Nephron progenitor cell (in vitro differentiated cells): ENCODE measurements at regions not wholly inside any gene's neighbourhood (a gene's known extent, or its start where the extent isn't known, plus 50 kb on each side); places are given as distances from the start of the nearest gene placed in this dataset.

Source experiments
- DNase-seq: peaks from one replicate; pipeline ENCODE4 v3.0.0; 2021
- H3K27ac Mint-ChIP-seq: 2 replicates; pipeline ENCODE4 v1.8.0; 2021; ENCODE audit warnings: mild to moderate bottlenecking, moderate library complexity, mixed read lengths
- H3K27me3 Mint-ChIP-seq: 2 replicates; pipeline ENCODE4 v1.8.0; 2021; ENCODE audit warnings: mild to moderate bottlenecking, low read depth, mixed read lengths; ENCODE audit not compliant: poor library complexity
- H3K36me3 Mint-ChIP-seq: 2 replicates; pipeline ENCODE4 v1.8.0; 2021; ENCODE audit warnings: low read depth, mixed read lengths
- H3K4me1 Mint-ChIP-seq: 2 replicates; pipeline ENCODE4 v1.8.0; 2021; ENCODE audit warnings: mixed read lengths
- H3K4me3 Mint-ChIP-seq: 2 replicates; pipeline ENCODE4 v1.8.0; 2021; ENCODE audit warnings: mild to moderate bottlenecking, moderate library complexity, mixed read lengths
- H3K9me3 Mint-ChIP-seq: 2 replicates; pipeline ENCODE4 v1.8.0; 2021; ENCODE audit warnings: mild to moderate bottlenecking, moderate library complexity, mixed read lengths
- TF ChIP-seq, protein P1 (sequence below): fragments of 200-600 bp; sonication (generic); IDR thresholded peaks from 2 replicates; pipeline ENCODE4 v1.5.0; 2021; ENCODE audit warnings: antibody characterized with exemption

DNA sequence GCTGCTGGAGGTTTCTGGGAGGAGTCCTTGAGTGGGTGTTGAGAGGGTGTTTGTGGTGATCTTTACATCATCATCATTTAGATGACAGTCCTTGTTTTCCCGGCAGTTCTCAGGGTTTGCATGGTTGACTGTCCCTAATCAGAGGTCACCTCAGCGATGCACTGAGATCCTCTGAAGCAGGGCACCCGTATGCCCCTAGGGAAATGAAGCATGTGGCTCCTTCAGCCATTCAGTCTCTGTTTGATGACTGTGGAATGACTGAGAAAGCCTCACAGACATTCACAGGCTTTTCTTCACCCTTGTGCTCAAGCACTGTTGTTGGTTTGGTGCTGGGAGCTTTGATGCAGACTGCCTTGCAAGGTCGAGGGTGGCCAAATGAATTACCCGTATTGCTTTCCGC lies 474.7 kb downstream of the SPRY1 start:
- DNase-seq, result peak; percentile 53
- Mint-ChIP-seq H3K36me3 (peaks cover 10% of the 10 kb centered on the region), H3K4me3 (peak overlapping the region; percentile 55), H3K27ac (peak overlapping the region; percentile 99), H3K9me3 (peaks cover 8% of the 10 kb centered on the region), H3K4me1 (peaks cover 68% of the 10 kb centered on the region), H3K27me3 (no peaks in the 10 kb centered on the region)
- TF ChIP-seq, protein P1, sequence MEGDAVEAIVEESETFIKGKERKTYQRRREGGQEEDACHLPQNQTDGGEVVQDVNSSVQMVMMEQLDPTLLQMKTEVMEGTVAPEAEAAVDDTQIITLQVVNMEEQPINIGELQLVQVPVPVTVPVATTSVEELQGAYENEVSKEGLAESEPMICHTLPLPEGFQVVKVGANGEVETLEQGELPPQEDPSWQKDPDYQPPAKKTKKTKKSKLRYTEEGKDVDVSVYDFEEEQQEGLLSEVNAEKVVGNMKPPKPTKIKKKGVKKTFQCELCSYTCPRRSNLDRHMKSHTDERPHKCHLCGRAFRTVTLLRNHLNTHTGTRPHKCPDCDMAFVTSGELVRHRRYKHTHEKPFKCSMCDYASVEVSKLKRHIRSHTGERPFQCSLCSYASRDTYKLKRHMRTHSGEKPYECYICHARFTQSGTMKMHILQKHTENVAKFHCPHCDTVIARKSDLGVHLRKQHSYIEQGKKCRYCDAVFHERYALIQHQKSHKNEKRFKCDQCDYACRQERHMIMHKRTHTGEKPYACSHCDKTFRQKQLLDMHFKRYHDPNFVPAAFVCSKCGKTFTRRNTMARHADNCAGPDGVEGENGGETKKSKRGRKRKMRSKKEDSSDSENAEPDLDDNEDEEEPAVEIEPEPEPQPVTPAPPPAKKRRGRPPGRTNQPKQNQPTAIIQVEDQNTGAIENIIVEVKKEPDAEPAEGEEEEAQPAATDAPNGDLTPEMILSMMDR, result no peak

DNA sequence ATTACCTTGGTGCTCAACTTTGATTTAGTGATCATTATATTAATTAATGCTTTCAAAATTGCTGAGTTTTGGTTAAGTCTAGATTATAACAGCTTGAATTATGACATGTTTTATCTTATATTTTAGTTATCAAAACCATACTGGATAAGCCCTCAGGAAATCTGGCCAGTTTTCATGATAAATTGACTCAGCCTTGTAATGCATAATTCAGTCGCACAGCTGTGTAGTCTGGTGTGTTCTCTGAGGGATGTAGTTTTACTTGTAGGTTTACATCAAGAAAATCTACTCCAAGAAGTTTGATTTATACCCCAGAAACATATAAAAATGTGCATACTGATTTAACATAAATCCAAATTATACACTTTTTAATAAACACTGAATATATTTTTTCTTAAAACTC lies 477.5 kb downstream of the SPRY1 start:
- Mint-ChIP-seq H3K4me3 (no peak overlapping the region), H3K27ac (peak overlapping the region; percentile 91), H3K9me3 (peaks cover 17% of the 10 kb centered on the region), H3K36me3 (peaks cover 14% of the 10 kb centered on the region), H3K4me1 (peaks cover 77% of the 10 kb centered on the region), H3K27me3 (no peaks in the 10 kb centered on the region)
- no peak for DNase-seq
- TF ChIP-seq, protein P1, result no peak

DNA sequence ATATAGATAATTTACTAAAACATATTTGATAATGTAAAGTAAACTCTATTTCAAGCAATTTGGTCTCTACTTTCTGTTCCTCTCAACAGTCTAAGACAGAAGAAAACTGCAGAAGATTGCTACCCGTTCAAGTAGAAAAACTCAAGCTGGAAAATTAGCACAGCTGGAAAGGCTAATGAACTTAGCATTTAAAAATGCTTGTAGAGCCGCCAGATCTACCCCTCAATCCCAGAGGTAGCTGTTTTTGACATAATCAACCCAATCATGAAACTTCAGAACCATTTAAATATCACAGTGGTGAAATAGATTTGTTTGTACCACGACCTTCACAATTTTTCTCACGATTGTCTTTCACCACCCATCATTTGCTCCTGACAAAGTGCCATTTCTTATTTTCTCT lies 479.5 kb downstream of the SPRY1 start:
- Mint-ChIP-seq H3K4me3 (peak overlapping the region; percentile 37), H3K9me3 (peaks cover 35% of the 10 kb centered on the region), H3K36me3 (peaks cover 31% of the 10 kb centered on the region), H3K27me3 (no peaks in the 10 kb centered on the region), H3K4me1 (peaks cover 56% of the 10 kb centered on the region), H3K27ac (peak overlapping the region; percentile 95)
- DNase-seq, result no peak
- TF ChIP-seq, protein P1, result no peak

DNA sequence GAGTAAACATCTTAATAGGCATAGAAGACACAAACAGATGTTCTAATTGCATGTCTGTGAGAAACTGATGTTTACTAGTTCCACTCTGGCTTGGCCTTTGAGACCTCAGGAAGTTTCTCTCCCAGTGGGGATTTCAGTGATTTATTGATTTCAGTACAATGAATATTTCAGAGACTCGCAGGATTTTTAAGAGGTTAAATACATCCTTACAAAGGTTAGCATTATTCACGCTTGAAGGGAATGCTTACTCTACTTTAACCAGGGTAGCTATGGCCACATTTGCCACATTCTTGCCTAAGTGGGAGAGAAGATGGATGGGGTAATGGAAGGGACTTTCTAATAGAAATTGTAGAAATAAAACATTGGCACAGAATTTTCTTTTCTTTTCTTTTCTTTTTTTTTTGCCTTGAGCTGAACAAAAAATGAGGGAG lies 480.1 kb downstream of the SPRY1 start:
- peaks cover 31% of the 10 kb centered on the region for H3K36me3 Mint-ChIP-seq
- peak overlapping the region; percentile 20 for H3K4me3 Mint-ChIP-seq
- peak overlapping the region; percentile 95 for H3K27ac Mint-ChIP-seq
- H3K9me3 Mint-ChIP-seq, result peaks cover 40% of the 10 kb centered on the region
- DNase-seq, result peak; percentile 21
- no peaks in the 10 kb centered on the region for H3K27me3 Mint-ChIP-seq
- H3K4me1 Mint-ChIP-seq, result peaks cover 51% of the 10 kb centered on the region
- TF ChIP-seq, protein P1, result no peak

DNA sequence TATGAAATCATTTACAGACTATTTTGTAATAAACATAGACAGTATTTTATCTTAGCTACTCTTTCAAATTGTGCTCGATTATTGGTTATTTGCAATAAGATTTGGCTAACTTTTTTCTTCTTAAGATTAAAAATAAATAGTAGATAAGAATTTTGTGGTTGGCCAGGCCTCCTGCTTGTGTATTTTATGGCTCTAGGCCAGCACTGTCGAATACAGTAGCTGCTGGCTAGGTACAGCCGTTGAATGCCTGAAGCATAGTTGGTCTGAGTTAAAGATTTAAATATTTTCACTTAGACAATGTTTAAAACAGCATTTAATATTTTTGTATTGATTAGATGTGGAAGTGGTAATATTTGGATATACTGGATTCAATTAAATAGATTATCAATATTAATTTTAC lies 481.0 kb downstream of the SPRY1 start:
- Mint-ChIP-seq H3K4me3 (no peak overlapping the region), H3K4me1 (peaks cover 42% of the 10 kb centered on the region), H3K27ac (no peak overlapping the region), H3K36me3 (peaks cover 37% of the 10 kb centered on the region), H3K9me3 (peaks cover 48% of the 10 kb centered on the region), H3K27me3 (no peaks in the 10 kb centered on the region)
- TF ChIP-seq, protein P1, result no peak
- no peak for DNase-seq

DNA sequence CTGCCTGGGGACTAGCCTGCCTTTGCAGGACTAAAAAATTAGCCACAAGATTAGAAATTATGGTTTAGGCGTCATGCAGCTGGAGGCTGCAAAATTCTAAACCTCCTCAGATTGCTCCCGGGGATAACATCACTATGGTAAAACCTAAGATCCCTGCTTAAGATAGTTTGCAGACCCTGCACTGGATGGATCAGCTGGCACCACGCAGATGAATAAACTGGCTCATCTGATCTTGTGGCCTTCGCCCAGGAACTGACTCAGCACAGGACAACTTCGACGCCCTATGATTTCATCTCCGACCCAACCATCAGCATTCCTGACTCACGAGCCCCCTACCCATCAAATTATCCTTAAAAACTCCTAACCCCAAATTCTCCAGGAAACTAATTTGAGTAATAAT lies 482.4 kb downstream of the SPRY1 start:
- Mint-ChIP-seq H3K27me3 (no peaks in the 10 kb centered on the region), H3K27ac (peak overlapping the region; percentile 54), H3K36me3 (peaks cover 42% of the 10 kb centered on the region)

More for the DNA sequence above, 482.4 kb downstream of the SPRY1 start:
- TF ChIP-seq, protein P1, result no peak
- no peak for DNase-seq
- no peak overlapping the region for H3K4me3 Mint-ChIP-seq
- H3K4me1 Mint-ChIP-seq, result peaks cover 28% of the 10 kb centered on the region
- peaks cover 59% of the 10 kb centered on the region for H3K9me3 Mint-ChIP-seq
